Fibroblast of villous mesenchyme (primary cell): ENCODE measurements at regions not wholly inside any gene's neighbourhood (a gene's known extent, or its start where the extent isn't known, plus 50 kb on each side); places are given as distances from the start of the nearest gene placed in this dataset.

Source experiments
- DNase-seq: peaks from one replicate; pipeline ENCODE4 v3.0.0-alpha.2; 2010; ENCODE audit warnings: low read depth
- H3K4me3 ChIP-seq: 2 replicates; pipeline ENCODE4 v1.5.1; 2011; ENCODE audit warnings: low read depth, mild to moderate bottlenecking, low read length
- CTCF ChIP-seq: IDR thresholded peaks from 2 replicates; pipeline ENCODE4 v1.5.1; 2012; ENCODE audit warnings: low read depth, mild to moderate bottlenecking, low read length; ENCODE audit not compliant: insufficient read depth

- H3K4me3 ChIP-seq: no peak overlapping the region
- no peak for TF ChIP-seq CTCF
Observed at GRCh38 chr9:14512942-14513341, 180.3 kb downstream of the ZDHHC21 start.

GRCh38 chr9:14511452-14511851 is 181.8 kb downstream of the ZDHHC21 start:
- TF ChIP-seq CTCF: no peak
- no peak overlapping the region for H3K4me3 ChIP-seq
- no peak for DNase-seq

More at GRCh38 chr9:14512942-14513341, 180.3 kb downstream of the ZDHHC21 start:
- DNase-seq: no peak

- no peak overlapping the region for H3K4me3 ChIP-seq
- no peak for DNase-seq
- no peak for TF ChIP-seq CTCF
Observed at GRCh38 chr9:14508884-14509283, 184.3 kb downstream of the ZDHHC21 start.

GRCh38 chr9:14501366-14501765 is 187.4 kb upstream of the NFIB start:
- no peak for DNase-seq
- H3K4me3 ChIP-seq: no peak overlapping the region
- TF ChIP-seq CTCF: no peak

- H3K4me3 ChIP-seq: no peak overlapping the region
- no peak for TF ChIP-seq CTCF
- no peak for DNase-seq
Observed at GRCh38 chr9:14500705-14501104, 186.8 kb upstream of the NFIB start.

GRCh38 chr9:14499976-14500375 is 186.0 kb upstream of the NFIB start:
- no peak overlapping the region for H3K4me3 ChIP-seq
- DNase-seq: no peak
- no peak for TF ChIP-seq CTCF

- no peak for DNase-seq
- TF ChIP-seq CTCF: no peak
- no peak overlapping the region for H3K4me3 ChIP-seq
Observed at GRCh38 chr9:14498824-14499223, 184.9 kb upstream of the NFIB start.
